PC-9 (cell line): ENCODE measurements at regions not wholly inside any gene's neighbourhood (a gene's known extent, or its start where the extent isn't known, plus 50 kb on each side); places are given as distances from the start of the nearest gene placed in this dataset.
A peak's percentile ranks its signal among the peaks of the same experiment; 100 is the strongest.

Source experiments
- BruUV-seq: library from RNA; stranded (reverse); fragments of 400-500 nt; replicated peaks from 2 replicates; lab custom pipeline; 2021; lab: Mats Ljungman, UMichigan
- CTCF ChIA-PET: fragments of 300-600 bp; sonication (Branson Sonifier 250); formaldehyde crosslinking; loops from one replicate; lab custom pipeline; 2022; ENCODE audit warnings: antibody characterized with exemption; lab: Charles Lee
- POLR2A ChIA-PET: fragments of 300-600 bp; sonication (Branson Sonifier 250); formaldehyde crosslinking; loops from one replicate; lab custom pipeline; 2022; ENCODE audit warnings: antibody characterized with exemption; ENCODE audit not compliant: unreplicated experiment; lab: Charles Lee
- DNase-seq, 2 experiments: peaks; one replicate each; pipeline versions ENCODE4 v3.0.0 to v3.0.0-alpha.2; 2015 to 2022; ENCODE audit warnings: mixed read lengths in 1 of 2
- H2AFZ ChIP-seq: fragments of 200-600 bp; sonication (generic); 2 replicates; pipeline ENCODE4 v1.8.1; 2017; ENCODE audit warnings: antibody characterized with exemption
- H3F3A ChIP-seq: fragments of 200-600 bp; sonication (generic); 2 replicates; pipeline ENCODE4 v1.8.1; 2017; ENCODE audit warnings: antibody characterized with exemption, mild to moderate bottlenecking, low read depth; ENCODE audit not compliant: insufficient read depth
- H3K27ac ChIP-seq: fragments of 200-600 bp; sonication (generic); 2 replicates; pipeline ENCODE4 v1.6.1; 2016; ENCODE audit warnings: mixed run types
- H3K27me3 ChIP-seq: fragments of 200-600 bp; sonication (generic); 2 replicates; pipeline ENCODE4 v1.6.1; 2016; ENCODE audit warnings: low read depth, mixed run types; ENCODE audit not compliant: insufficient read depth
- H3K36me3 ChIP-seq: fragments of 200-600 bp; sonication (generic); 2 replicates; pipeline ENCODE4 v1.6.1; 2016; ENCODE audit warnings: low read depth, mixed run types
- H3K4me1 ChIP-seq: fragments of 200-600 bp; sonication (generic); replicated peaks from 2 replicates; pipeline ENCODE4 v1.6.1; 2016; ENCODE audit warnings: mixed run types; ENCODE audit not compliant: insufficient read depth
- H3K4me2 ChIP-seq: fragments of 200-600 bp; sonication (generic); 2 replicates; pipeline ENCODE4 v1.6.1; 2017; ENCODE audit warnings: mixed run types
- H3K4me3 ChIP-seq: fragments of 200-600 bp; sonication (generic); 2 replicates; pipeline ENCODE4 v1.6.1; 2016; ENCODE audit warnings: mixed run types
- H3K79me2 ChIP-seq: fragments of 200-600 bp; sonication (generic); 2 replicates; pipeline ENCODE4 v1.6.1; 2017; ENCODE audit warnings: low read depth, mixed run types
- H3K9me2 ChIP-seq: fragments of 200-600 bp; sonication (generic); 2 replicates; pipeline ENCODE4 v1.8.1; 2017; ENCODE audit warnings: mild to moderate bottlenecking; ENCODE audit not compliant: insufficient read depth
- H3K9me3 ChIP-seq: fragments of 200-600 bp; sonication (generic); 2 replicates; pipeline ENCODE4 v1.8.1; 2016; ENCODE audit warnings: low read depth; ENCODE audit not compliant: insufficient read depth
- H4K20me1 ChIP-seq: fragments of 200-600 bp; sonication (generic); 2 replicates; pipeline ENCODE4 v1.8.1; 2017; ENCODE audit not compliant: insufficient read depth
- EZH2 ChIP-seq: fragments of 200-600 bp; sonication (generic); IDR thresholded peaks from 2 replicates; pipeline ENCODE4 v1.8.0; 2017; ENCODE audit warnings: antibody characterized with exemption, low read depth
- intact Hi-C: fragments of 100-400 bp; cut with micrococcal nuclease; formaldehyde crosslinking; loops from one replicate; pipeline ENCODE4 v1.10.0; 2022; ENCODE audit not compliant: unreplicated experiment
- TF ChIP-seq, protein P1 (sequence below): fragments of 200-600 bp; sonication (generic); conservative IDR thresholded peaks from 2 replicates; pipeline ENCODE4 v1.6.1; 2017; ENCODE audit warnings: mixed run types, antibody characterized with exemption, mild to moderate bottlenecking, moderate library complexity

DNA sequence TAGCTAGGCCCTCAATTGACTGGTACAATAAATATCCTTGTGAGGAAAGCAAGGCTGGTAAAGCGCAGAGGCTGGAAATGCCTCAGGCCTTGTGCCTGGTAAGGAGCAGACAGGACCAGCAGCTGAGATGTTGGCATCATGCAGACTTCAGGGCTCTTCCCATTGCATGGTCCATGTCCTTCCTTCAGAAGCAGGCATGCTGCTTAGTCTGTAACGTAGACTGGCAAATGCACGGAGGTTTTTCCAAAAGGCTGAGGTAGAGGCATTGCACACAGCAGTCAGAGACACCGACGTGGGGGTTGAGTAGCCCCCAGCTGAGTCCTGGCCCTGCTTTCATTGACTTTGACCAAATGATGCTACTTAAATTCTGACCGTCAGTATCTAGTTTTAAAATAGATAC, 87.1 kb downstream of the ADRB2 start:
- no peaks in the 10 kb centered on the region for H3K27me3 ChIP-seq
- intact Hi-C loops: loop anchor here (1.0 to 5.0 kb wide), 13 partner anchors 53 to 693 kb away; partner anchors contain the start of genes ADRB2 and SH3TC2
- peaks cover 69% of the 10 kb centered on the region for H3F3A ChIP-seq
- peak overlapping the region; percentile 65 for H3K4me2 ChIP-seq
- H3K9me3 ChIP-seq: no peaks in the 10 kb centered on the region
- DNase-seq: peak in 1 of 2 experiments; percentile 11
- no peaks in the 10 kb centered on the region for H3K36me3 ChIP-seq
- no peaks in the 10 kb centered on the region for H3K9me2 ChIP-seq
- no peak for TF ChIP-seq EZH2
- TF ChIP-seq, protein P1, sequence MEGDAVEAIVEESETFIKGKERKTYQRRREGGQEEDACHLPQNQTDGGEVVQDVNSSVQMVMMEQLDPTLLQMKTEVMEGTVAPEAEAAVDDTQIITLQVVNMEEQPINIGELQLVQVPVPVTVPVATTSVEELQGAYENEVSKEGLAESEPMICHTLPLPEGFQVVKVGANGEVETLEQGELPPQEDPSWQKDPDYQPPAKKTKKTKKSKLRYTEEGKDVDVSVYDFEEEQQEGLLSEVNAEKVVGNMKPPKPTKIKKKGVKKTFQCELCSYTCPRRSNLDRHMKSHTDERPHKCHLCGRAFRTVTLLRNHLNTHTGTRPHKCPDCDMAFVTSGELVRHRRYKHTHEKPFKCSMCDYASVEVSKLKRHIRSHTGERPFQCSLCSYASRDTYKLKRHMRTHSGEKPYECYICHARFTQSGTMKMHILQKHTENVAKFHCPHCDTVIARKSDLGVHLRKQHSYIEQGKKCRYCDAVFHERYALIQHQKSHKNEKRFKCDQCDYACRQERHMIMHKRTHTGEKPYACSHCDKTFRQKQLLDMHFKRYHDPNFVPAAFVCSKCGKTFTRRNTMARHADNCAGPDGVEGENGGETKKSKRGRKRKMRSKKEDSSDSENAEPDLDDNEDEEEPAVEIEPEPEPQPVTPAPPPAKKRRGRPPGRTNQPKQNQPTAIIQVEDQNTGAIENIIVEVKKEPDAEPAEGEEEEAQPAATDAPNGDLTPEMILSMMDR: no peak
- no peaks in the 10 kb centered on the region for H3K79me2 ChIP-seq
- BruUV-seq: TSS peak; percentile 81
- POLR2A ChIA-PET: interaction anchor here (0.6 to 0.9 kb wide), 4 partner anchors 52 to 767 kb away, joined by 3 to 5 read pairs (median 4); no protein-coding TSS in a partner anchor
- H3K4me1 ChIP-seq: peaks cover 83% of the 10 kb centered on the region
- CTCF ChIA-PET: interaction anchor here (0.6 to 1.7 kb wide), 6 partner anchors 9 to 201 kb away, joined by 3 to 12 read pairs (median 4); no protein-coding TSS in a partner anchor
- no peak overlapping the region for H3K4me3 ChIP-seq
- H3K27ac ChIP-seq: peak overlapping the region; percentile 98
- no peaks in the 10 kb centered on the region for H4K20me1 ChIP-seq
- no peak overlapping the region for H2AFZ ChIP-seq

DNA sequence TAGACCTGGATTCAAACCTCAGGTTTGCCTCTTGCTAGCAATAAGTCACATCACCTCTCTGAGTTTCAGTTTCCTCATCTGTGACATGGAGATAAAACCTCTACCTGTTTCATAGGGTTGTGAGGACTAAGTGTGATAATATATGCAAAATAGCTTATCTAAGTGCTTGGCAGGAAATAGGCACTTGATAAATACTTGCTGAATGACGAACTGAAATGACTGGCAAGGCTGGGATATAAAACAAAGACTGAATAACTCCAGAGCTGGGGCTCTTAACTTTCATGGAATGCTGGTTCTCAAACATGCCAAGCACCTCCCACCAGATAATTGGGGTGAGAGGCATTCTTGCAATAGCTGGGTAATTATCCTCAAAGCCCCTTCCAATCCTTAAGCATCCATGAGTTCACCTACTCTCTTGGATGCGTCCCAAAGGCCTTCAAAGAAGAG, 87.6 kb downstream of the ADRB2 start:
- BruUV-seq: no TSS peak
- peak; percentile 72 to 98 for DNase-seq
- TF ChIP-seq EZH2: no peak
- TF ChIP-seq, protein P1: no peak
- Histone ChIP-seq H4K20me1 (no peaks in the 10 kb centered on the region), H3K9me3 (no peaks in the 10 kb centered on the region), H3K27ac (peak overlapping the region; percentile 98), H3K36me3 (no peaks in the 10 kb centered on the region), H3K27me3 (no peaks in the 10 kb centered on the region), H3K4me2 (peak overlapping the region; percentile 65), H3K4me1 (peaks cover 78% of the 10 kb centered on the region), H3K4me3 (no peak overlapping the region), H3K9me2 (no peaks in the 10 kb centered on the region), H3K79me2 (no peaks in the 10 kb centered on the region), H3F3A (peaks cover 64% of the 10 kb centered on the region), H2AFZ (no peak overlapping the region)
- POLR2A ChIA-PET: interaction anchor here (0.5 to 1.0 kb wide), 11 partner anchors 19 to 768 kb away, joined by 4 to 19 read pairs (median 7); no protein-coding TSS in a partner anchor
- CTCF ChIA-PET: interaction anchor here (0.5 to 1.7 kb wide), 6 partner anchors 43 to 201 kb away, joined by 3 to 12 read pairs (median 4); no protein-coding TSS in a partner anchor
- intact Hi-C loops: loop anchor here (1.0 to 5.0 kb wide), 13 partner anchors 52 to 692 kb away; partner anchors contain the start of genes ADRB2 and SH3TC2

- H3K4me3 ChIP-seq: no peak overlapping the region
- POLR2A ChIA-PET: no interaction called here
- peaks cover 51% of the 10 kb centered on the region for H3F3A ChIP-seq
- intact Hi-C loops: no loop called here
- H3K9me2 ChIP-seq: no peaks in the 10 kb centered on the region
- no peaks in the 10 kb centered on the region for H4K20me1 ChIP-seq
- no peaks in the 10 kb centered on the region for H3K36me3 ChIP-seq
- TF ChIP-seq, protein P1: no peak
- peaks cover 65% of the 10 kb centered on the region for H3K4me1 ChIP-seq
- no peaks in the 10 kb centered on the region for H3K9me3 ChIP-seq
- H3K79me2 ChIP-seq: no peaks in the 10 kb centered on the region
- H3K27ac ChIP-seq: peak overlapping the region; percentile 98
- DNase-seq: no peak
- no peak overlapping the region for H2AFZ ChIP-seq
- no TSS peak for BruUV-seq
- H3K4me2 ChIP-seq: peak overlapping the region; percentile 65
- CTCF ChIA-PET: interaction anchor here (0.5 to 1.3 kb wide), 4 partner anchors 47 to 672 kb away, joined by 3 to 5 read pairs (median 3); no protein-coding TSS in a partner anchor
- no peaks in the 10 kb centered on the region for H3K27me3 ChIP-seq
Measured at GRCh38 chr5:148915224-148915817, 88.9 kb downstream of the ADRB2 start.
